ENCODE measurements at regions not wholly inside any gene's neighbourhood (a gene's known extent, or its start where the extent isn't known, plus 50 kb on each side); places are given as distances from the start of the nearest gene placed in this dataset.

DNA sequence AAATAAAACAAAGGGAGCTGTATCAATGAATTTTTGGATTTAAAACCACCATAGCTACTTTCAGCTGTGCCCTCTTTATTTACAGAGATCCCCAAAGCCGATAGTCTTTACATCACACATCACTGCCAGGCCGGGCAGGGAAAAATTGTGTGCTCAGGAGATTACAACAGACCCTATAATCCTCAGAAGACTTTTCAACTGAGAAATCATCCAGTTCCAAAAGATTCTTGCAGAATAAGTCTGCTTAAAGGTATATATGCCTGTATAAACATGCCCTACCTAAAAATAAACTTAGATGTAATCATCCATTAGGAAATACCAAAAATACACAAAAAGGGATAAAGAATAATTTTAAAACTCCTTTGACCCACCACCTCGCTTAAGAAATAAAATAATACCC is 70.1 kb upstream of the MAP1LC3B2 start:
- no peak for DNase-seq
- H3K4me1 ChIP-seq (replicated peaks in 1 of 2): no peaks in the 10 kb centered on the region
- no peak for TF ChIP-seq POLR2A (IDR thresholded peaks at IDR 0.05)
- TF ChIP-seq, protein P1, sequence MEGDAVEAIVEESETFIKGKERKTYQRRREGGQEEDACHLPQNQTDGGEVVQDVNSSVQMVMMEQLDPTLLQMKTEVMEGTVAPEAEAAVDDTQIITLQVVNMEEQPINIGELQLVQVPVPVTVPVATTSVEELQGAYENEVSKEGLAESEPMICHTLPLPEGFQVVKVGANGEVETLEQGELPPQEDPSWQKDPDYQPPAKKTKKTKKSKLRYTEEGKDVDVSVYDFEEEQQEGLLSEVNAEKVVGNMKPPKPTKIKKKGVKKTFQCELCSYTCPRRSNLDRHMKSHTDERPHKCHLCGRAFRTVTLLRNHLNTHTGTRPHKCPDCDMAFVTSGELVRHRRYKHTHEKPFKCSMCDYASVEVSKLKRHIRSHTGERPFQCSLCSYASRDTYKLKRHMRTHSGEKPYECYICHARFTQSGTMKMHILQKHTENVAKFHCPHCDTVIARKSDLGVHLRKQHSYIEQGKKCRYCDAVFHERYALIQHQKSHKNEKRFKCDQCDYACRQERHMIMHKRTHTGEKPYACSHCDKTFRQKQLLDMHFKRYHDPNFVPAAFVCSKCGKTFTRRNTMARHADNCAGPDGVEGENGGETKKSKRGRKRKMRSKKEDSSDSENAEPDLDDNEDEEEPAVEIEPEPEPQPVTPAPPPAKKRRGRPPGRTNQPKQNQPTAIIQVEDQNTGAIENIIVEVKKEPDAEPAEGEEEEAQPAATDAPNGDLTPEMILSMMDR (IDR thresholded peaks at IDR 0.05): no peak
- no peak overlapping the region for H3K4me3 ChIP-seq
- H3K27me3 ChIP-seq: no peaks in the 10 kb centered on the region
- no peak overlapping the region for H3K27ac ChIP-seq
- H3K36me3 ChIP-seq (replicated peaks in 1 of 2): no peaks in the 10 kb centered on the region
- no peaks in the 10 kb centered on the region for H3K9me3 ChIP-seq (replicated peaks in 1 of 3)
- intact Hi-C loops (cut with DNase I): no loop called here
- WGBS, 4 donors: 82 to 84% (median 84%) methylated on average over 3 of the region's 3 CpGs

DNA sequence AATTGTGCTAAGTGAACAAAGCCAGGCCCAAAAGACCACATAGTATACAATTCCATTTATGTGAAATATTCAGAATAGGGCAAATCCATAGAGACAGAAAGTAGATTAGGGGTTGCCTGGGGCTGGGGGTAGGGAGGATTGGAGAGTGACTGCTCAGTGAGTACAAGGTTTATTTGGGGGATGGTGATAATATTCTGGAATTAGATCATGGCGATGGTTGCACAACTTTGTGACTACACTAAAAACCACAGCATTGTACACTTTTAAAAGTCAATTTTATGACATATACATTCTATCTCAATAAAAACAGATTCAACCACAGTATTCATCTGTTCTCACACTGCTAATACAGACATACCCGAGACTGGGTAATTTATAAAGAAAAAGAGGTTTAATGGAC is 68.7 kb upstream of the MAP1LC3B2 start:
- Histone ChIP-seq H3K4me3 (no peak overlapping the region), H3K36me3 (replicated peaks in 1 of 2) (no peaks in the 10 kb centered on the region), H3K27ac (no peak overlapping the region), H3K27me3 (no peaks in the 10 kb centered on the region), H3K9me3 (replicated peaks in 1 of 3) (no peaks in the 10 kb centered on the region), H3K4me1 (replicated peaks in 1 of 2) (no peaks in the 10 kb centered on the region)
- WGBS, 4 donors: 74 to 86% (median 82%) methylated on average over 2 of the region's 2 CpGs
- DNase-seq: no peak
- intact Hi-C loops (cut with DNase I): no loop called here
- no peak for TF ChIP-seq POLR2A (IDR thresholded peaks at IDR 0.05)
- TF ChIP-seq, protein P1 (IDR thresholded peaks at IDR 0.05): no peak

DNA sequence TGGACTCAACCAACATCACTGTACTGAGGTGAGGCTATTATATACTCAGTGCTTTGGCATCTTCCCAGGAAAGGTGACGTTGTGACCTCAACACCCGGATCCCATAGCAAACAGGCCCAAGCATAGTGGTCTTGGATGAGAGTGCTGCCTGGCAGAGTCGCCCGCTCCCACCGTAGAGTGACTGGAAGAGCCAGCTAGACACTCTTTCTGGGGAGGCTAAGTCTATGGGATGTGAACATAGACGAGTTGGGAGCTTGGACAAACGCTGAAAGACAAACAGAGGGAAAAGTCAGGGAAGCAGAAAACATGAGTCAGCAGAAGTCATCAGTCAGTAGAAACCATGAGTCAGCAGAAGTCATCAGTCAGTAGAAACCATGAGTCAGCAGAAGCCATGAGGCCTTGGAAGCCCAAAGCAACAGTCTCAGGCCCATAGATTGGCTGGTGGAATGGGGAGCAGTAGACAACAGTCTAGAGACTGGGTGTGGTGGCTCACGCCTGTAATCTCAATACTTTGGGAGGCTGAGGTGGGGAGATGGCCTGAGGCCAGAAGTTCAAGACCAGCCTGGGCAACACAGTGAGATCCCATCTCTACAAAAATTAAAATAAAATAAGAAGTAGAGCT is 66.4 kb upstream of the MAP1LC3B2 start:
- WGBS, 4 donors: 77 to 87% (median 82%) methylated on average over 8 of the region's 8 CpGs
- Histone ChIP-seq H3K9me3 (replicated peaks in 1 of 3) (no peaks in the 10 kb centered on the region), H3K27ac (no peak overlapping the region), H3K36me3 (replicated peaks in 1 of 2) (no peaks in the 10 kb centered on the region), H3K27me3 (no peaks in the 10 kb centered on the region), H3K4me3 (no peak overlapping the region), H3K4me1 (replicated peaks in 1 of 2) (no peaks in the 10 kb centered on the region)
- intact Hi-C loops (cut with DNase I): no loop called here
- peak in 5 of 7 donors; percentile 23 to 47 (median 40) for DNase-seq
- no peak for TF ChIP-seq POLR2A (IDR thresholded peaks at IDR 0.05)
- TF ChIP-seq, protein P1 (IDR thresholded peaks at IDR 0.05): no peak

DNA sequence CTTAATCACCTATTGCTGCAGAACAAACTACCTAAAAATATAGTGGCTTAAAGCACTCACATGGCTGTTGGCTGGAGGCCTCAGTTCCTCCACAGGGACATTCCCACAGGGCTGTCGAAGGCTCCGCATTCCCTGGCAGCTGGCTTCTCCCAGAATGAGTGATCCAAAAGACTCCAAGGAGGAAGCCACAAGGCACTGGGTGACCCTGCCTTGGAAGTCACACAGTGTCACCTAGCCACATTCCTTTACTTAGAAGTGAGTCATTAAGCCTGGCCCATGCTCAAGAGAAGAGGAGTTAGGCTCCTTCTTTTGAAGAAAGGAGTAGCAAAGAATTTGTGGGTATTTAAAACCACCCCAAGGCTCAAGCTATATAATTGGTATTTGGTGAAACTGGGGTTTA is 63.9 kb upstream of the MAP1LC3B2 start:
- Histone ChIP-seq H3K4me3 (no peak overlapping the region), H3K27me3 (no peaks in the 10 kb centered on the region), H3K27ac (no peak overlapping the region), H3K9me3 (replicated peaks in 1 of 3) (no peaks in the 10 kb centered on the region), H3K4me1 (replicated peaks in 1 of 2) (no peaks in the 10 kb centered on the region), H3K36me3 (replicated peaks in 1 of 2) (no peaks in the 10 kb centered on the region)
- no peak for DNase-seq
- intact Hi-C loops (cut with DNase I): no loop called here
- TF ChIP-seq POLR2A (IDR thresholded peaks at IDR 0.05): no peak
- TF ChIP-seq, protein P1 (IDR thresholded peaks at IDR 0.05): no peak
- 76 to 95% (median 80%) methylated on average over 2 of the region's 2 CpGs for WGBS, 4 donors

Data from adrenal gland (tissue), 9 donors.